K562 (cell line): ENCODE measurements at regions not wholly inside any gene's neighbourhood (a gene's known extent, or its start where the extent isn't known, plus 50 kb on each side); places are given as distances from the start of the nearest gene placed in this dataset.

Experiments used
- ATAC-seq: fragments of 200-7000 bp; cut with Tn5 transposase; 3 replicates; pipeline ENCODE4 v1.9.1; 2020; ENCODE audit warnings: moderate library complexity
- BruUV-seq: library from RNA; stranded (reverse); fragments of 400-500 nt; replicated peaks from 2 replicates; lab custom pipeline; 2021; lab: Mats Ljungman, UMichigan
- CTCF ChIA-PET: fragments of 300-600 bp; formaldehyde crosslinking; extraction: SDS; loops from one replicate; lab custom pipeline; 2021; ENCODE audit warnings: low intra/inter-chr PET ratio; lab: Yijun Ruan, JAX
- POLR2A ChIA-PET: fragments of 300-600, 350-650 bp; sonication (Branson Sonifier 250); formaldehyde crosslinking; extraction: SDS; loops from one replicate; lab custom pipeline; 2021; ENCODE audit warnings: antibody characterized with exemption, inconsistent platforms; lab: Yijun Ruan, JAX
- DNase-seq, 4 experiments: peaks; one replicate each; pipeline versions ENCODE4 v3.0.0 to v3.0.0-alpha.2; 2011 to 2018; ENCODE audit warnings: low spot score in 3 of 4, mixed read lengths in 3 of 4; ENCODE audit errors: extremely low read depth in 1 of 4
- FAIRE-seq: peaks from 2 replicates; lab custom pipeline; 2011; peaks lifted over from hg19 to GRCh38; lab: Jason Lieb, UNC
- H2AFZ ChIP-seq: 2 replicates; pipeline ENCODE4 v1.6.0; 2011; ENCODE audit warnings: low read depth, low read length, control low read depth, inconsistent platforms
- H3K27ac ChIP-seq: fragments of 200-600 bp; 3 replicates; pipeline ENCODE4 v1.8.0; 2011; ENCODE audit warnings: low read depth, mild to moderate bottlenecking, control low read depth, inconsistent platforms, low read length, moderate library complexity, mixed read lengths; ENCODE audit errors: extremely low read depth
- H3K27me3 ChIP-seq, 2 experiments: fragments of 300-600 bp in 1 of 2; 2 replicates in 1 of 2; 3 replicates in 1 of 2; pipeline versions ENCODE4 v1.6.0 to v1.8.0; 2011; ENCODE audit warnings: inconsistent platforms in 2 of 2, low read length in 2 of 2, mild to moderate bottlenecking in 1 of 2, mixed read lengths in 1 of 2, moderate library complexity in 1 of 2; ENCODE audit not compliant: control insufficient read depth in 2 of 2, insufficient read depth in 2 of 2
- H3K36me3 ChIP-seq: fragments of 300-600 bp; 3 replicates; pipeline ENCODE4 v1.8.0; 2011; ENCODE audit warnings: mild to moderate bottlenecking, low read length, inconsistent platforms; ENCODE audit not compliant: control insufficient read depth, insufficient read depth
- H3K4me1 ChIP-seq, 2 experiments: fragments of 200-600 bp in 1 of 2; replicated peaks in 1 of 2; 2 replicates in 1 of 2; 3 replicates in 1 of 2; pipeline versions ENCODE4 v1.5.1 to v1.8.0; 2011; ENCODE audit warnings: inconsistent platforms in 2 of 2, low read length in 2 of 2, mild to moderate bottlenecking in 1 of 2, mixed read lengths in 1 of 2, moderate library complexity in 1 of 2; ENCODE audit not compliant: control insufficient read depth in 2 of 2, insufficient read depth in 2 of 2
- H3K4me2 ChIP-seq: 2 replicates; pipeline ENCODE4 v1.6.1; 2011; ENCODE audit warnings: low read length, control low read depth, inconsistent platforms, mixed read lengths; ENCODE audit not compliant: insufficient read depth
- H3K4me3 ChIP-seq: fragments of 200-600 bp; sonication (generic), shearing (Covaris generic); 2 replicates; pipeline ENCODE4 v1.5.1; 2016; ENCODE audit warnings: control low read depth, inconsistent platforms
- H3K79me2 ChIP-seq: fragments of 200-600 bp; 3 replicates; pipeline ENCODE4 v1.8.0; 2011; ENCODE audit warnings: low read length, inconsistent platforms; ENCODE audit not compliant: control insufficient read depth, insufficient read depth
- H3K9ac ChIP-seq, 2 experiments: 2 replicates each; pipeline versions ENCODE4 v1.6.0 to v1.6.1; 2011; ENCODE audit warnings: low read depth in 2 of 2, low read length in 2 of 2, control low read depth in 1 of 2, inconsistent platforms in 1 of 2, mild to moderate bottlenecking in 1 of 2, mixed read lengths in 1 of 2; ENCODE audit not compliant: insufficient read depth in 1 of 2
- H3K9me1 ChIP-seq: one replicate; pipeline ENCODE4 v1.6.0; 2011; ENCODE audit warnings: inconsistent platforms, mild to moderate bottlenecking, low read length, moderate library complexity; ENCODE audit not compliant: control insufficient read depth, insufficient read depth
- H3K9me3 ChIP-seq: replicated peaks from 2 replicates; pipeline ENCODE4 v1.5.1; 2011; ENCODE audit warnings: low read depth, low read length, inconsistent platforms; ENCODE audit not compliant: control insufficient read depth, insufficient read depth
- H4K20me1 ChIP-seq: replicated peaks from 2 replicates; pipeline ENCODE4 v1.6.1; 2011; ENCODE audit warnings: low read length, inconsistent platforms, mixed read lengths; ENCODE audit not compliant: control insufficient read depth, insufficient read depth
- CCNT2 ChIP-seq: IDR thresholded peaks from 2 replicates; pipeline ENCODE4 v1.6.1; 2011; ENCODE audit warnings: borderline replicate concordance, low read depth, mild to moderate bottlenecking, moderate library complexity, mixed read lengths, low read length; ENCODE audit not compliant: insufficient read length; ENCODE audit errors: extremely low read depth
- COPS2 ChIP-seq: fragments of 450-650 bp; conservative IDR thresholded peaks from 2 replicates; pipeline ENCODE4 v1.6.1; 2016; ENCODE audit warnings: mild to moderate bottlenecking, moderate library complexity
- PBX2 ChIP-seq, 2 experiments: IDR thresholded peaks in 1 of 2; conservative IDR thresholded peaks in 1 of 2; 2 replicates each; pipeline ENCODE4 v1.6.1; 2016; ENCODE audit warnings: low read depth in 2 of 2, mild to moderate bottlenecking in 1 of 2, missing compliant biosample characterization in 1 of 2, missing genetic modification characterization in 1 of 2, moderate library complexity in 1 of 2
- POLR2A ChIP-seq: fragments of 450-650 bp; conservative IDR thresholded peaks from 2 replicates; pipeline ENCODE4 v1.6.1; 2016
- PPARD ChIP-seq: fragments of 250-450 bp; sonication (Bioruptor Pico); IDR thresholded peaks from 2 replicates; pipeline ENCODE4 v1.8.0; 2022; ENCODE audit warnings: inconsistent platforms, mild to moderate bottlenecking, moderate library complexity
- PTRF ChIP-seq: fragments of 450-650 bp; IDR thresholded peaks from 2 replicates; pipeline ENCODE4 v1.6.1; 2016; ENCODE audit warnings: mild to moderate bottlenecking, missing genetic modification characterization, missing compliant biosample characterization
- SIN3A ChIP-seq, 2 experiments: fragments of 150-350 bp in 1 of 2; IDR thresholded peaks; 2 replicates each; pipeline ENCODE4 v1.6.1; 2011 to 2016; ENCODE audit warnings: borderline replicate concordance in 2 of 2, low read depth in 2 of 2, low read length in 2 of 2, mild to moderate bottlenecking in 2 of 2, moderate library complexity in 2 of 2; ENCODE audit not compliant: control insufficient read depth in 1 of 2
- YY1 ChIP-seq, 3 experiments: IDR thresholded peaks; 2 replicates each; pipeline ENCODE4 v1.6.1; 2011; ENCODE audit warnings: low read length in 2 of 3, mild to moderate bottlenecking in 2 of 3, moderate library complexity in 2 of 3, borderline replicate concordance in 1 of 3, control low read depth in 1 of 3, low read depth in 1 of 3; ENCODE audit not compliant: insufficient read depth in 3 of 3, insufficient replicate concordance in 2 of 3, control insufficient read depth in 1 of 3, insufficient read length in 1 of 3; ENCODE audit errors: extremely low read depth in 1 of 3
- ZBTB49 ChIP-seq: sonication (generic); formaldehyde crosslinking; IDR thresholded peaks from 2 replicates; pipeline ENCODE4 v1.8.0; 2022; ENCODE audit warnings: missing genetic modification reagents, mild to moderate bottlenecking, borderline replicate concordance
- ZNF217 ChIP-seq: sonication (generic); formaldehyde crosslinking; IDR thresholded peaks from 2 replicates; pipeline ENCODE4 v1.8.0; 2022; ENCODE audit warnings: mild to moderate bottlenecking, missing genetic modification reagents
- ZNF668 ChIP-seq: fragments of 250-450 bp; sonication (Bioruptor Pico); IDR thresholded peaks from 2 replicates; pipeline ENCODE4 v1.8.0; 2022; ENCODE audit warnings: mild to moderate bottlenecking, inconsistent platforms
- WGBS: fragments of 100-300 bp; shearing (Covaris generic); methylation state at CpG from one replicate; pipeline ENCODE4 v1.1.6; 2016; ENCODE audit warnings: low coverage, mixed read lengths; ENCODE audit not compliant: insufficient coverage; ENCODE audit errors: missing lambda C conversion rate; 5-methylcytosine and 5-hydroxymethylcytosine counted together
- in situ Hi-C: fragments of 300-500 bp; cut with MboI; formaldehyde crosslinking; loops from 4 replicates; pipeline ENCODE4 v1.15.0; 2018; ENCODE audit warnings: inconsistent platforms, mixed read lengths
- intact Hi-C: fragments of 100-400 bp; cut with micrococcal nuclease; formaldehyde crosslinking; loops from 2 replicates; pipeline ENCODE4 v1.14.2; 2022

- no peak for TF ChIP-seq CCNT2
- no peak for TF ChIP-seq PPARD (CRISPR knock-in tag)
- TF ChIP-seq YY1 (IDR thresholded peaks at IDR 0.05; ENCODE audit: borderline replicate concordance in 1 of 3, control insufficient read depth in 1 of 3, extremely low read depth in 1 of 3, insufficient read depth in 3 of 3, insufficient read length in 1 of 3, insufficient replicate concordance in 2 of 3, low read depth in 1 of 3, low read length in 2 of 3): no peak
- no peak for TF ChIP-seq COPS2
- TF ChIP-seq PTRF (tag): no peak
- no peak for TF ChIP-seq ZNF217 (CRISPR knock-in tag)
Measured at GRCh38 chr3:124428372-124429128, 301.7 kb upstream of the UMPS start (continued).

GRCh38 chr3:124429129-124429815 lies 301.0 kb upstream of the UMPS start:
- Histone ChIP-seq H3K4me3 (no peak overlapping the region), H2AFZ (no peak overlapping the region), H3K9ac (no peak overlapping the region), H3K4me2 (no peak overlapping the region), H3K36me3 (no peaks in the 10 kb centered on the region), H3K4me1 (no peaks in the 10 kb centered on the region), H3K27me3 (no peaks in the 10 kb centered on the region), H4K20me1 (no peaks in the 10 kb centered on the region; the same call in 1 of the 2 replicates), H3K79me2 (no peaks in the 10 kb centered on the region), H3K27ac (no peak overlapping the region), H3K9me3 (no peaks in the 10 kb centered on the region), H3K9me1 (no peaks in the 10 kb centered on the region)
- no peak for FAIRE-seq
- in situ Hi-C loops (no loop called here), intact Hi-C loops (no loop called here)
- POLR2A ChIA-PET: no interaction called here
- ATAC-seq: no peak
- CTCF ChIA-PET: no interaction called here
- WGBS: 2% methylated on average over 3 of the region's 3 CpGs
- no peak for DNase-seq
- no TSS peak for BruUV-seq
- TF ChIP-seq SIN3A (IDR thresholded peaks at IDR 0.05; ENCODE audit: borderline replicate concordance in 2 of 2, control insufficient read depth in 1 of 2, low read depth in 2 of 2, low read length in 2 of 2): no peak
- TF ChIP-seq ZNF668 (CRISPR knock-in tag): no peak
- no peak for TF ChIP-seq ZBTB49 (CRISPR knock-in tag)
- TF ChIP-seq POLR2A: no peak
- TF ChIP-seq PBX2 (CRISPR knock-in tag; IDR thresholded peaks at IDR 0.05; ENCODE audit: low read depth): no peak
- peak; percentile 73 for TF ChIP-seq PBX2 (tag; conservative IDR thresholded peaks at IDR 0.05; ENCODE audit: low read depth)
